COLO829 (cell line): ENCODE measurements at regions not wholly inside any gene's neighbourhood (a gene's known extent, or its start where the extent isn't known, plus 50 kb on each side); places are given as distances from the start of the nearest gene placed in this dataset.

Experiments
- DNase-seq: peaks from one replicate; pipeline ENCODE4 v3.0.0; 2012; ENCODE audit warnings: low spot score

DNA sequence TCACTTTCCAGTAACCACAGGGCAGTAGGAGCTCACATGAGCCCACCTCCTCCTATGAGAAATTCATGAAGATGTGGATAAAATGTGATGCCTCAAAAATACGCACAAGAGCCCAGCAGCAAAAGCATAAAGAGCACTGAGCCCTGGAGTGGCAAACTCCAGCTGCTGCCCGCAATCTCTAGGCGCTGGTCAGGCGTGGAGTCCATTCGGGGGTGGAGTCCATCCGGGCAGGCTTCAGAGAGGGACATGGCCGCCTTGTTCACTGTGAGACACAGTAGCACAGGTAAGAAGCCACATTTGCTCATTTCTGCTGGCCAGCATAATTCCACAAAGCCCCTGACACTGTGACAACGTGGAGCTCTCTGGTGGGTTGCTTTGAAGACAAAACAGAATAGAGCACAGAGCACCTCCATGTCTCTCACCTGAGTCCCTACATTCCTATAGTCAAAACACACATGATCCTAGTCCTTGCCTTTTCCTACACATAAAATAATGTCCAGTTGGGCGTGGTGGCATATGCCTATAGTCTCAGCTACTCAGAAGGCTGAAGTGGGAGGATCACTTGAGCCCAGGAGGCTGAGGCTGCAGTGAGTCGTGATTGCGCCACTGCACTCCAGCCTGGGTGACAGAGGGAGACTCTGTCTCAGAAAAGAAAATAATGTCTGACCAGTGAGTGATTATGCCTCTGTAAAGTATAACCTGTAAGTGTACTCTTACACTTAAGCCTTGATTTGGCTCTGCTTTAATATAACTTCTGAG, 365.2 kb downstream of the GADD45G start:
- no peak for DNase-seq

DNA sequence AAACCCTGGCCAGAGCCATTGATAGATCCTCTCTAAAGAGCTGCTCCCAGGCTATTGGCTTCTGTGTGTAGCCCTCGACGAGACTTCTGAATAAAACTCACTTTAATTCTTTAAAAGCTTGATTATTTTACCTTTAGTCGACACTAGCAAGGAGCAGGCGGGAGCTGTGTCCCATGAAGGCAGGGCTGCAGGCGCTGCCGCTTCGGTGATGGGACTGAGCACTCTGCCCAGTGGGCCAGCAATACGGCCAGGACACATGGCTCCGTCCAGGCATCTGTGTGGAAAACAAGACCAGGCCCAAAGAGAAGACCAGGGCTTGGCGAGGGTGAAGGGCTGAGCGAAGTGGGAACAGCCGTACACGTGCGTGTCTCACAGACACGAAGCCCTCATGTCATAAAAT, 365.9 kb downstream of the GADD45G start:
- no peak for DNase-seq

DNA sequence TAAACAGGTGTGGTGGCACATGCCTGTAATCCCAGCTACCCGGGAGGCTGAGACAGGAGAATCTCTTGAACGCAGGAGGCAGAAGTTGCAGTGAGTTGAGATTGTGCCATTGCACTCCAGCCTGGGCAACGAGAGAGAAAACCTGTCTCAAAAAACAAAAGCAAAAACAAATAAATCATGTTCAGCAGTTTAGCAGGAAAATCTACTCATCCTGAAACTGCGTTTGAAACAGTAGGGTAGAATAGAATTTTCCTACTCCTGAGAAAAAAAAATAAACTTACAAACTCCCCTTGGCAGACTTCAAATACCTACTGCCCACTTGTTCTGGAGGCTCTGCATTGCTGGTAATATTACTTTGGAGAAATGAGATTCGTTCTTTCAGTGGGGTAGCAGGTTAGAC, 367.7 kb downstream of the GADD45G start:
- DNase-seq: no peak

DNA sequence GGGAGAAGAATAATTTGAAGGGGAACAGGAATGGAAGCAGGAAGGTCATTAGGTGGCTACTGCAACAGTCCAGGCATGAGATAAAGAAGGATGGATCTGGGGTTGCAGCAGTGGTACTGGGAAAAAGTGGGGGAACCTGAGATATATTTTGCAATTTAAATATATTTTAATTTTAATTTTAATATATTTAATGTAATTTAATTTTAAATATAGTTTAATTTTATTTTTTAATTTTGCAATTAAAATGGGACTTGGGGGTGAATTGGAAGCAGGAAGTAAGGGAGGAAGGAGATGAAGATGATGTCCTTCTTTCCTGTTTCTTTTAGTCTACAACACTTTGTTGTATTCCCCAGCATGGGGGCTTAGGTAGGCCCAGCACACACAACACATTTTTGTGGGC, 369.8 kb downstream of the GADD45G start:
- DNase-seq: no peak

DNA sequence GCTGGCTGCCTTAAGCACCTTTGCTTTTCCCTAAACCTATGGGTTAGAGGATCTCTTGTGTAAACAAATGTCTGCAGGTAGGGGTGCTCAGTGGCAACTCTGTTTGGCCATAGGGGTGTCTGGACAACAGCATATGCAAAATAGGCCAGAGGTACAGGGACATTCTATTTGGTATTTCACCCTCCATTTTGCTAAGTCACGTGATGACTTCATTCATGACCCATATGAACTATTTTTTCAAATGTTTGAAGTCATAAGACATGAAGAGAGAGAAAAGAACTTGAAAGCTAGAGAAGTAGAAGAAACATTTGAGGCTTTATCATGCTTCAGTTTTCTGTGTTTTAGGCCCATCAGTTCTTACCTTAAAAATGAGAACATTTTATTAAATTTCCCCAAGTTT, 370.2 kb downstream of the GADD45G start:
- DNase-seq: no peak

GRCh38 chr9:89975630-89976029, 370.8 kb downstream of the GADD45G start:
- no peak for DNase-seq

DNA sequence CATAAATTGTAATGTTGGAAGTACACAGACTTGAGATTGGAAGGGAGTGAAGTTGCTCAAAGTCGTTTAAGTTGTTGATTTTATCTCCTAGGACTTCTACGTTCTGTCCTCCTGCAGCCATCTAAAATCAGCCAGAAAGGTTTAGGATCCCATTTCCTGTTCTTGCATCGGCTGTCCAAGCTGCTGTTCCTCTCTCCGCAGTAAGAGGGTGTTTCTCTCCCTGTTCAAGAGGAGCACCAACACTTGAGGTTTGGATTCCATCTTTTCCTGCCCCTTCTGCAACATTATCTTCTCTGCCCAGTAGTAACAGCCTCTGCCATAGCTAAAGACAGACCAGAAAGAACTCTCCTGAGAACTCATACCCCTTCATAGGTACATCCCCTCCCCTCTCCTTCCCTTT, 373.4 kb downstream of the GADD45G start:
- no peak for DNase-seq

GRCh38 chr9:89980600-89980999, 375.8 kb downstream of the GADD45G start:
- DNase-seq: no peak

DNA sequence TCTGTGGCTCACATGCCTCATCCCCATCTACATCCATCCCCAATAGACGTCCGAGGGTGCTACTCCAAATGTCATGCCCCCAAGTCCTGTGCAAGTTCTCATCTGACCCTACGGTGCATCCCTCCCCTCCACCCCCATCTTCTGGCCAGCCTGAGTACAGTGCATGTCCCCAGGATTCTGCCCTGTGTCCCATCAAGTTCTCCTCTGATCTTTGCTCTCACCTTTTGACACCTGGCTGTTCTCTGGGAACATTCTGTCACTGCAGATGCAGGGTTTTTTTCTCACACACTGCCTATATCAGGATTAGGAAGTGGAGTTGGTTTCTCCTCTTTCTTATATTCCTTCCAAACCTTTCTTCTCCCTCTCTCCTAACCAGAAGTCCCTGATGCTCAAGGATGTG, 377.2 kb downstream of the GADD45G start:
- no peak for DNase-seq

GRCh38 chr9:89983411-89983810, 378.6 kb downstream of the GADD45G start:
- DNase-seq: no peak

- no peak for DNase-seq
Measured at GRCh38 chr9:89984214-89984613, 379.4 kb downstream of the GADD45G start.

DNA sequence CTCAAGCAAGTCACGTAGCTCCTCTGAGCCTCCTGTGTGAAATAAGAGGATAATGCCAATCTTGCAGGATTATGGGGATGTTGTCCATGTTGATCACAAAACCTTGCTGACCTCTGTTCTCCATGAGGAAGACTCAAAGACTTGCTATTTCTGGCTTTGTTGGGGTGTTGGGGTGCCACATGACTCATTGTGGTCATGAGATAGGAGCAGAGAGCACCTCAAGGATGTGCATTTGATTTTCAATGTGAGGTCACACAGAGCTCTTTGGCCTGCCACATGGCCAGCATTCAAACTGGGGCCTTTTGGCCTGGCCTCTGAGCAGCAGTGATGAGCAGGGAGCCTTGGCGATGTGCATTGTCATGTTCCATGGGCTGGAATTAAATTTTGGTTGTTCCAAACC, 380.3 kb downstream of the GADD45G start:
- DNase-seq: no peak

GRCh38 chr9:89986190-89986589, 381.4 kb downstream of the GADD45G start:
- no peak for DNase-seq

GRCh38 chr9:89988458-89988857, 383.6 kb downstream of the GADD45G start:
- no peak for DNase-seq

DNA sequence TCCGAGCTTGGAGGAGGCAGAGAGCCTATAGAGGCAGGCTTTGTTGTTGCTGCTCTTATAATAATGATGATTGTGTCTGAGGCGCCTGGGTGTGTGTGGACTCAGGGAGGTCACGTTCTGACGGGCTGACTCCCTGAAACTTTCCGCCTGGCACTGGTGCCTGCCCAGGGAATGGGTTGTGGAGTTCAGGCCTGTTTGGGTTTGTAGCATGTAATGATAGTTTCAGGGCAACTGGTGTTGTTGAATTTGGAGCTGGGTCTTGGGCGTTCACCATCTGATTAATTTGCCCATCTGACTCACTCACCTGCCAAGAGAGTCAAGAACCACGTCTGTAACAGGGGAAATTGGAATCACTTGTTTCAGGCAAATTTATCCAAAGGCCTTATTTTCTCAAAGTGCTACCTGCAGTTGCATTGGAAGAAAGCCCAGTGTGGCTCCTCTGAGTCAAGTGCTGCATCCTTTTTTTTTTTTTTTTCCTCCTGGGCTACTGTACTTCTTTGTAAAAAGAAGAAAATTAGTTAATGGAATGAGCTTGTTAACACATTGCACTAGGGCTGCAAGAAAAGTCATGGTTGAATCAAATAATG, 386.5 kb downstream of the GADD45G start:
- no peak for DNase-seq

- DNase-seq: no peak
Measured at GRCh38 chr9:89992326-89993198, 387.8 kb downstream of the GADD45G start.

GRCh38 chr9:89993678-89994630, 389.1 kb downstream of the GADD45G start:
- no peak for DNase-seq

DNA sequence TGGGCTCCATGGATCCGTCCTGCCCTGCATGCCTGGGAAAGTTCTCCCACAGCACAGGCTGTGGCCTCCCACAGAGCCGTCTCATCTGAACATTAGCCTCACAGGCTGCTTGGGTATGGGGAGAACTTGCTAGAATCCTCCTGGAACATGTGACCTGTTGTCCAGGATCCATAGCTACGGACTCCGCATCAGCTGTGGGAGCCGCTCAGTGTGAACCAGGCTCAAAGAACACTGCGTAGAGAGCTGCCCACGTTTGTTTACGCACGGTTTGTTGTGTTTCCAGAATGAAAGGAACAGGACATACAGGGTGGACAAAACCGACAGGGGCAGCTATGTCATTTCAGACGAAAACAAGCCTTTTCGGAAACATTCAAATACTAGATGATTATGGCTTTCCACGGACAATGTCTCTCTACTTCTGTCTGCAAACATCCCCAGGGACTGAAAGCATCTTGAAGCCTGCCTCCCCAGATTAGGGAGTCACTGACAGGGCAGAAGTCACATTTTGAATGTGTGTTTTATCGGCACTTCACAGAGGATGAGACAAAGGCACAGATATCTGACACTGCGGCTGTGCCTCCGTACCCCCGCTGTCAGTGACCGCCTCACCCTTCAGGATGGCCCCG, 390.3 kb downstream of the GADD45G start:
- no peak for DNase-seq

- DNase-seq: no peak
Measured at GRCh38 chr9:89996116-89996515, 391.3 kb downstream of the GADD45G start.

DNA sequence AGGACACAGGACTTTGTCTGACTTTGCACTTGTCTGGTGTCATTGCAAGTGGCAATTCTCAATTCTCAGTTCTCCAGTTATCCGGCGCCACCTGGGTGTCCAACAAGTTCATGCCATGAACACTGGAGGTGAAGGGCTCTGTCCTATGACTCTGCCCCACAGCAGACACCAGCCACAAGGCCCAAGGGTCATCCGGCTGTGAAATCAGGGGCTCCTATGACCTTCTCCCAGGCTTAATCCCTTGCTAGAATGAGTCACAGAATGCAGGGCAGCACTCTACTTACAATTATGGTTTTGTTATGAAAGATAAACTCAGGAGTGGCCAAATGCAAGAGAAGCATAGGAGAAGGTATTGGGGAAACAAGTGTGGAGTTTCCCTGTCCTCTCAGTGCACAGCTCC, 392.0 kb downstream of the GADD45G start:
- DNase-seq: no peak

- no peak for DNase-seq
Measured at GRCh38 chr9:89998633-89999032, 393.8 kb downstream of the GADD45G start.

DNA sequence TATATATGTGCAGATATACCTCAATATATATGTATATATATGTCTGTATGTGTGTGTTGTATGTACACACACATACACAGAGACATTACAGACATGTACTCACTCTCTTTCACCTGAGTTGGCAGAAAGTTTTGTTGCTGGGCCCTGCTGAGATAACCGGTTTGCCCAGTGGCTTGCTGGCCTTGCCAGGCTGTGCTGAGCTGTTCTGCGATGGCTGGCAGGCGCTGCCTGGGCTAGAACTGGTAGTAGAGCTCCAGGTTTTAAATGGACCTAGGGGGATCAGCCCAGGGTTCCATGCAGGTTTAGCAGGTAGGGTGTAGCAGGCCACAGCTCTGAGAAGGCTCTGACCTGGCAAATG, 394.3 kb downstream of the GADD45G start:
- DNase-seq: no peak
